Uterus (tissue), 2 donors: ENCODE measurements at regions not wholly inside any gene's neighbourhood (a gene's known extent, or its start where the extent isn't known, plus 50 kb on each side); places are given as distances from the start of the nearest gene placed in this dataset.
"Not testable (repeated sequence)": the region's sequence is repeated elsewhere in the genome, so short reads cannot be mapped to it uniquely, and the experiment has no call there.

Experiments used
- POLR2A ChIP-seq, 2 donors: fragments of 450-650 bp; IDR thresholded peaks; one replicate each; pipeline ENCODE4 v1.6.1; 2016; ENCODE audit warnings: antibody characterized with exemption in 2 of 2, mild to moderate bottlenecking in 1 of 2, moderate library complexity in 1 of 2
- TF ChIP-seq, protein P1 (sequence below), 4 experiments: fragments of 200-600 bp in 2 of 4; fragments of 450-650 bp in 2 of 4; sonication (generic) in 2 of 4; IDR thresholded peaks; one replicate each; pipeline ENCODE4 v1.5.1; 2016 to 2019; ENCODE audit warnings: antibody characterized with exemption in 4 of 4, mild to moderate bottlenecking in 2 of 4, moderate library complexity in 1 of 4

- TF ChIP-seq, protein P1, sequence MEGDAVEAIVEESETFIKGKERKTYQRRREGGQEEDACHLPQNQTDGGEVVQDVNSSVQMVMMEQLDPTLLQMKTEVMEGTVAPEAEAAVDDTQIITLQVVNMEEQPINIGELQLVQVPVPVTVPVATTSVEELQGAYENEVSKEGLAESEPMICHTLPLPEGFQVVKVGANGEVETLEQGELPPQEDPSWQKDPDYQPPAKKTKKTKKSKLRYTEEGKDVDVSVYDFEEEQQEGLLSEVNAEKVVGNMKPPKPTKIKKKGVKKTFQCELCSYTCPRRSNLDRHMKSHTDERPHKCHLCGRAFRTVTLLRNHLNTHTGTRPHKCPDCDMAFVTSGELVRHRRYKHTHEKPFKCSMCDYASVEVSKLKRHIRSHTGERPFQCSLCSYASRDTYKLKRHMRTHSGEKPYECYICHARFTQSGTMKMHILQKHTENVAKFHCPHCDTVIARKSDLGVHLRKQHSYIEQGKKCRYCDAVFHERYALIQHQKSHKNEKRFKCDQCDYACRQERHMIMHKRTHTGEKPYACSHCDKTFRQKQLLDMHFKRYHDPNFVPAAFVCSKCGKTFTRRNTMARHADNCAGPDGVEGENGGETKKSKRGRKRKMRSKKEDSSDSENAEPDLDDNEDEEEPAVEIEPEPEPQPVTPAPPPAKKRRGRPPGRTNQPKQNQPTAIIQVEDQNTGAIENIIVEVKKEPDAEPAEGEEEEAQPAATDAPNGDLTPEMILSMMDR (IDR thresholded peaks at IDR 0.05) = not testable (repeated sequence)
- TF ChIP-seq POLR2A (IDR thresholded peaks at IDR 0.05) = not testable (repeated sequence)
These were observed 60.1 kb downstream of the DKK1 start for GRCh38 chr10:52374207-52374606.
